ENCODE measurements at regions not wholly inside any gene's neighbourhood (a gene's known extent, or its start where the extent isn't known, plus 50 kb on each side); places are given as distances from the start of the nearest gene placed in this dataset.

DNA sequence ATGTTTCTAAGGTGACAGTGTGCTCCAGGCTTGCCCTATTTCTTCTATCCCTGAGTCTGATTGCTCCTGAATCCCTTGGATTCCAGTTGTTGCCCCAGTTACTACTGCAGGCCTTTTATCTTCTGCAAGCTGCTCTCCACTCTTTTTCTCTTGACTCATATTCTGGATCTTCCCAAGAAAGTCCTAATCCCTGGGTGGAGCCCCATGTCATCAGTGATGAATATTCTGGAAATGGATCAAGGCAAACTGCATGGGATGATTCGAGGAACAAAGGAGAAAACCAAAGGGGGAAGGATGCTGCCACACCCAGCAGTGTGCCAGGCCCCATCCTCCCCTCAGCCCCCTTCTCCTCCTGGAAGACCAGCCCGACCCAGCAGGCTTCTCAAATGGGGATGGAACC is 63.3 kb upstream of the ATP2B4 start:
- TF ChIP-seq, protein P1, sequence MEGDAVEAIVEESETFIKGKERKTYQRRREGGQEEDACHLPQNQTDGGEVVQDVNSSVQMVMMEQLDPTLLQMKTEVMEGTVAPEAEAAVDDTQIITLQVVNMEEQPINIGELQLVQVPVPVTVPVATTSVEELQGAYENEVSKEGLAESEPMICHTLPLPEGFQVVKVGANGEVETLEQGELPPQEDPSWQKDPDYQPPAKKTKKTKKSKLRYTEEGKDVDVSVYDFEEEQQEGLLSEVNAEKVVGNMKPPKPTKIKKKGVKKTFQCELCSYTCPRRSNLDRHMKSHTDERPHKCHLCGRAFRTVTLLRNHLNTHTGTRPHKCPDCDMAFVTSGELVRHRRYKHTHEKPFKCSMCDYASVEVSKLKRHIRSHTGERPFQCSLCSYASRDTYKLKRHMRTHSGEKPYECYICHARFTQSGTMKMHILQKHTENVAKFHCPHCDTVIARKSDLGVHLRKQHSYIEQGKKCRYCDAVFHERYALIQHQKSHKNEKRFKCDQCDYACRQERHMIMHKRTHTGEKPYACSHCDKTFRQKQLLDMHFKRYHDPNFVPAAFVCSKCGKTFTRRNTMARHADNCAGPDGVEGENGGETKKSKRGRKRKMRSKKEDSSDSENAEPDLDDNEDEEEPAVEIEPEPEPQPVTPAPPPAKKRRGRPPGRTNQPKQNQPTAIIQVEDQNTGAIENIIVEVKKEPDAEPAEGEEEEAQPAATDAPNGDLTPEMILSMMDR (IDR thresholded peaks at IDR 0.05) = no peak
- TF ChIP-seq POLR2A (IDR thresholded peaks at IDR 0.05) (no peak), EP300 (IDR thresholded peaks at IDR 0.05) (no peak)
